HFFc6 (cell line): ENCODE measurements at regions not wholly inside any gene's neighbourhood (a gene's known extent, or its start where the extent isn't known, plus 50 kb on each side); places are given as distances from the start of the nearest gene placed in this dataset.

ENCODE experiments used
- DNase-seq: peaks from one replicate; pipeline ENCODE4 v3.0.0-alpha.2; 2018
- H3K27ac Mint-ChIP-seq: 2 replicates; pipeline ENCODE4 v1.8.0; 2020; ENCODE audit warnings: mild to moderate bottlenecking, mixed read lengths
- H3K27me3 Mint-ChIP-seq: 2 replicates; pipeline ENCODE4 v1.8.0; 2021; ENCODE audit warnings: mild to moderate bottlenecking, moderate library complexity, mixed read lengths; ENCODE audit not compliant: insufficient read depth
- H3K36me3 Mint-ChIP-seq: 2 replicates; pipeline ENCODE4 v1.8.0; 2021; ENCODE audit warnings: low read depth, mixed read lengths
- H3K4me1 Mint-ChIP-seq: 2 replicates; pipeline ENCODE4 v1.8.0; 2020; ENCODE audit warnings: low read depth, mixed read lengths
- H3K4me3 Mint-ChIP-seq: 2 replicates; pipeline ENCODE4 v1.8.0; 2020; ENCODE audit warnings: mild to moderate bottlenecking, moderate library complexity, mixed read lengths
- H3K9me3 Mint-ChIP-seq: 2 replicates; pipeline ENCODE4 v1.8.0; 2020; ENCODE audit warnings: mild to moderate bottlenecking, mixed read lengths
- TF ChIP-seq, protein P1 (sequence below): fragments of 200-600 bp; sonication (generic); IDR thresholded peaks from 2 replicates; pipeline ENCODE4 v1.5.0; 2021; ENCODE audit warnings: antibody characterized with exemption, mild to moderate bottlenecking

DNA sequence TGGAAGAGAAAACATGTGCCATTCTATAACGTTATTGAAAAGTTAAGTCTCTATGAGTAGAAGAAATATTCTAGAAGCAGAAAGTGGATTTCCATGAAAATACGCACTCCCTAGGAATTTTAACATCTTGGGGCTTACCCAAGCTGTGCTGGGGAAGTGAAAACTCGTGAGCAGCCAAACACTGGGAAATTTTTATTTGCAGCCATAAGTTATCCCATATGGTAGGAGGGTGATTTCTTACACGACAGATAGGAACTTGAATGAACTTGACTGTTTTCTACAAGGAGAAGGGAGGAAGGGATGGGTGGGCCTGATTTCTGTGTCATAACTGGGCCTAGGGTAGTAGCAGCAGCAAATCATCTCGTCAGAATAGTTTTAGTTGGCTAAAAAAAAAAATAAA lies 272.6 kb downstream of the ETAA1 start:
- TF ChIP-seq, protein P1, sequence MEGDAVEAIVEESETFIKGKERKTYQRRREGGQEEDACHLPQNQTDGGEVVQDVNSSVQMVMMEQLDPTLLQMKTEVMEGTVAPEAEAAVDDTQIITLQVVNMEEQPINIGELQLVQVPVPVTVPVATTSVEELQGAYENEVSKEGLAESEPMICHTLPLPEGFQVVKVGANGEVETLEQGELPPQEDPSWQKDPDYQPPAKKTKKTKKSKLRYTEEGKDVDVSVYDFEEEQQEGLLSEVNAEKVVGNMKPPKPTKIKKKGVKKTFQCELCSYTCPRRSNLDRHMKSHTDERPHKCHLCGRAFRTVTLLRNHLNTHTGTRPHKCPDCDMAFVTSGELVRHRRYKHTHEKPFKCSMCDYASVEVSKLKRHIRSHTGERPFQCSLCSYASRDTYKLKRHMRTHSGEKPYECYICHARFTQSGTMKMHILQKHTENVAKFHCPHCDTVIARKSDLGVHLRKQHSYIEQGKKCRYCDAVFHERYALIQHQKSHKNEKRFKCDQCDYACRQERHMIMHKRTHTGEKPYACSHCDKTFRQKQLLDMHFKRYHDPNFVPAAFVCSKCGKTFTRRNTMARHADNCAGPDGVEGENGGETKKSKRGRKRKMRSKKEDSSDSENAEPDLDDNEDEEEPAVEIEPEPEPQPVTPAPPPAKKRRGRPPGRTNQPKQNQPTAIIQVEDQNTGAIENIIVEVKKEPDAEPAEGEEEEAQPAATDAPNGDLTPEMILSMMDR: no peak
- H3K27me3 Mint-ChIP-seq: no peaks in the 10 kb centered on the region; the same call in 1 of the 2 replicates
- no peaks in the 10 kb centered on the region for H3K9me3 Mint-ChIP-seq
- peaks cover 9% of the 10 kb centered on the region for H3K4me1 Mint-ChIP-seq
- no peak overlapping the region for H3K4me3 Mint-ChIP-seq
- no peak overlapping the region for H3K27ac Mint-ChIP-seq
- DNase-seq: no peak
- no peaks in the 10 kb centered on the region for H3K36me3 Mint-ChIP-seq

DNA sequence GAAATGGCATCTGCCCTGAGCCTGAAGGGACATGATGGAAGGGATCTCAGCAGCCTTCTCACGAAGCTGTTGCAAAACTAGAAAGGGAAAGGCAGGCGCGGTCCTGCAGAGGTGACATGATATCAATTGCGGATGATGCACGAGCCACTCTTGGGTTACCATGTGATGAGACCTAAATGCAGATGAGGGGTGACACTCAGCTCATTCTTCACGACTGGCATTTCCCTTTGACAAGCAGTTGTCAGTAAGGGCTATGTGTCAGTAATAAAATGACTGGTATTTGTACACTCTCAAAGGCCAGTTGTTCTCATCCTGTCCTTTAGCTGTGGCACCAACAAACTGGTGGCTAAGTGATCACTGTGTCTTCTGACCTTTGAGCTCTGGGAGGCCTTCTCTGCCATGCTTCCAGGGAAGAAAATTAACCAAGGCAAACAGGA lies 273.6 kb downstream of the ETAA1 start:
- H3K36me3 Mint-ChIP-seq: no peaks in the 10 kb centered on the region
- no peaks in the 10 kb centered on the region for H3K9me3 Mint-ChIP-seq

DNA sequence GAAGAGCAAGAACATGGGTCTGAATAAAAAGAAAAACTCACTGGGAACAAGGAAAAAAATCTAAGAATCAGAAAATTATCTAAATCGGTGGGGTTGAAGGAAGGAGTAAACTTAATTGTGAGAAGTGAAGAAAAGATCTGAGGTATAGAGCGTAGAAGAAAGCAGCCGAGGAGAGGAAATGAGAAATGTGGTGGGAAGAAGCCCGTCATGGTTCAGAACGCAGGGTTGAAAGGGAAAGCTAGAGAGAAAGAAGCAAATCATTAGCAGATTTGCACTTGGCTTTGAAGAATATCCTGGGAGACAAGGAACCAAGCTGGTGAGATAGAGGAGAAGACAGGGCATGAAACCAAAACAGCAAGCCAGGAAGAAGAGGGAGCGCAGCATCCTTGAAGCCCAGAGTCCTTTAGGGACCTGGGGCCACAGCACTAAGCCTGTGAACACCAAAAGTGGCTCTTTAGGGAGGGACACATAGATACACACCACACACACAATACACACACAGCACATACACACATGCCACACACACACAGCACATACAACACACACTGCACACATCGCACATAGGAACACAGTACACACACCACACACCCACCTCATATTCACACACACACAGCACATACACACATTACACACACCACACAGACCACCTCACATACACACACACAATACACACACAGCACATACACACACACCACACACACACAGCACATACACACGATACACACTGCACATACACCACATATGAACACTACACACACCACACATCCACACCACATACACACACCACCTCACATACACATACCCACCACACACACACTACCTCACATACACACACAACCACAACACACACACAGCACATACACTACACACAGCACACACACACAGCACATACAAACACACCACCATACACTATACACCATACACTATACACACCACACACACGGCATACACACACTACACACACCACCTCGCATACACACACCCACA lies 274.6 kb downstream of the ETAA1 start:
- TF ChIP-seq, protein P1: no peak
- H3K4me1 Mint-ChIP-seq: peaks cover 5% of the 10 kb centered on the region; the same call in 1 of the 2 replicates
- H3K9me3 Mint-ChIP-seq: no peaks in the 10 kb centered on the region
- no peak overlapping the region for H3K4me3 Mint-ChIP-seq
- no peak for DNase-seq
- no peaks in the 10 kb centered on the region for H3K27me3 Mint-ChIP-seq
- H3K27ac Mint-ChIP-seq: no peak overlapping the region
- no peaks in the 10 kb centered on the region for H3K36me3 Mint-ChIP-seq

More for the DNA sequence above, 273.6 kb downstream of the ETAA1 start:
- TF ChIP-seq, protein P1: no peak
- Mint-ChIP-seq H3K27me3 (no peaks in the 10 kb centered on the region; the same call in 1 of the 2 replicates), H3K27ac (no peak overlapping the region), H3K4me3 (no peak overlapping the region), H3K4me1 (peaks cover 13% of the 10 kb centered on the region)
- no peak for DNase-seq

DNA sequence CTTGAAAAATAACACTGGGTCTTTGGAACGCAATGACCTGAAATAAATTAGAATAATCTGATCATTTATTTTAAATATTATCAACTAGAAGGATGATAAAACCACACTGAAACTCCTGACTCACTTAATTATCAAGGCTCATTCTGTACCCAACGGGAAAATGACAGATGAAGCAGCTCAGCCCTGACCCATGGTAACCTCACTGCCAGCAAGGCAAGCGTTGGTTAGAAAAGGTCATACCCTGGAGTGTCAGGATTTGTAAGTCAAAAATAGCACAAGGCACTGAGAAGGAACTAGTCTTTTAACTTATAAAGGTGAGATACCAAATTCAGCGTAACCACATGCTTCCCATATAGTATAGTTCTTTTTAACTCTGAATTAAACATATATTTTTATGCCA lies 277.5 kb downstream of the ETAA1 start:
- Mint-ChIP-seq H3K27me3 (no peaks in the 10 kb centered on the region), H3K4me1 (peaks cover 4% of the 10 kb centered on the region; the same call in 1 of the 2 replicates)
- no peak for DNase-seq

DNA sequence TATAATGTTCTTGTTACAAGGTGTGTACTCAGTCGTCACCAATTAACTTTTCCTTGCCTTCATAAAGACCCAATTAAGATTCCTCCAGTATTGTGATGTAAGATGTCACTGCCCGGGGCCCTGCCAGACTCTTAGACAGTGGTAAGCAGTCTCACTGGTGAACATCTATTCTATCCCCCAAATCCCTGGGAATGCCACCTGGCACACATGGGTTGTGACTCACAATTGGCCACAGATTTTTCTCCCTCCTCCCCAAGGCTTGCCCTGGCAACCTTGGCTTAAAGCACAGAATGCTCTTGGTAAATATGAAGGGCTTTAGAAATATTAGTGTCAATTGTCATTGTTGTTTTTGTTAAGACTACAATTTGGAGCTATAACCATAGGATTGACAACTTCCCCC lies 287.9 kb downstream of the ETAA1 start:
- H3K9me3 Mint-ChIP-seq: no peaks in the 10 kb centered on the region
- no peak for DNase-seq

More for the DNA sequence above, 277.5 kb downstream of the ETAA1 start:
- no peaks in the 10 kb centered on the region for H3K36me3 Mint-ChIP-seq
- H3K4me3 Mint-ChIP-seq: no peak overlapping the region
- no peak overlapping the region for H3K27ac Mint-ChIP-seq
- TF ChIP-seq, protein P1: no peak
- no peaks in the 10 kb centered on the region for H3K9me3 Mint-ChIP-seq

More for the DNA sequence above, 287.9 kb downstream of the ETAA1 start:
- Mint-ChIP-seq H3K4me1 (no peaks in the 10 kb centered on the region), H3K4me3 (no peak overlapping the region), H3K27ac (no peak overlapping the region), H3K36me3 (no peaks in the 10 kb centered on the region), H3K27me3 (peaks cover 18% of the 10 kb centered on the region; the same call in 1 of the 2 replicates)
- TF ChIP-seq, protein P1: no peak
